SK-N-SH treated with all-trans-retinoic acid at 6 μM for 48 hours (cell line): ENCODE measurements at regions not wholly inside any gene's neighbourhood (a gene's known extent, or its start where the extent isn't known, plus 50 kb on each side); places are given as distances from the start of the nearest gene placed in this dataset.

Source experiments
- ATAC-seq: fragments of 200-7000 bp; cut with Tn5 transposase; 3 replicates; pipeline ENCODE4 v1.9.1; 2020; ENCODE audit warnings: mild to moderate bottlenecking, moderate library complexity
- ARNTL ChIP-seq: fragments of 450-650 bp; formaldehyde crosslinking; IDR thresholded peaks from 2 replicates; pipeline ENCODE4 v1.5.0; 2020; ENCODE audit warnings: low read depth, mild to moderate bottlenecking, moderate library complexity, borderline replicate concordance
- BACH2 ChIP-seq: fragments of 250-450 bp; sonication (Bioruptor Pico); IDR thresholded peaks from 2 replicates; pipeline ENCODE4 v1.9.0; 2021; ENCODE audit warnings: mild to moderate bottlenecking, borderline replicate concordance
- CREB5 ChIP-seq: fragments of 250-450 bp; sonication (Bioruptor Pico); IDR thresholded peaks from 2 replicates; pipeline ENCODE4 v1.5.1; 2020; ENCODE audit warnings: low read depth, mild to moderate bottlenecking, moderate library complexity
- CSDC2 ChIP-seq: fragments of 250-450 bp; sonication (Bioruptor Pico); IDR thresholded peaks from 2 replicates; pipeline ENCODE4 v1.5.0; 2020; ENCODE audit warnings: mild to moderate bottlenecking, moderate library complexity
- CSRNP3 ChIP-seq: fragments of 250-450 bp; sonication (Bioruptor Pico); IDR thresholded peaks from 2 replicates; pipeline ENCODE4 v1.5.1; 2021; ENCODE audit warnings: mild to moderate bottlenecking, moderate library complexity
- ESRRG ChIP-seq: fragments of 250-450 bp; sonication (Bioruptor Pico); IDR thresholded peaks from 2 replicates; pipeline ENCODE4 v1.6.1; 2021; ENCODE audit warnings: mild to moderate bottlenecking
- GLIS3 ChIP-seq: fragments of 250-450 bp; sonication (Bioruptor Pico); IDR thresholded peaks from 2 replicates; pipeline ENCODE4 v1.5.0; 2020; ENCODE audit warnings: mild to moderate bottlenecking, moderate library complexity
- ISL1 ChIP-seq: fragments of 250-450 bp; sonication (Bioruptor Pico); IDR thresholded peaks from 2 replicates; pipeline ENCODE4 v2.1.2; 2022; ENCODE audit warnings: mild to moderate bottlenecking, moderate library complexity
- OSR1 ChIP-seq: fragments of 250-450 bp; sonication (Bioruptor Pico); IDR thresholded peaks from 2 replicates; pipeline ENCODE4 v1.8.0; 2022; ENCODE audit warnings: moderate library complexity, mild to moderate bottlenecking, inconsistent platforms
- PPARA ChIP-seq: fragments of 250-450 bp; sonication (Bioruptor Pico); IDR thresholded peaks from 2 replicates; pipeline ENCODE4 v1.5.0; 2020; ENCODE audit warnings: mild to moderate bottlenecking, borderline replicate concordance
- RARB ChIP-seq: fragments of 250-450 bp; sonication (Bioruptor Pico); IDR thresholded peaks from 2 replicates; pipeline ENCODE4 v1.8.0; 2021; ENCODE audit warnings: mild to moderate bottlenecking, moderate library complexity
- SNAI2 ChIP-seq: fragments of 250-450 bp; sonication (Bioruptor Pico); IDR thresholded peaks from 2 replicates; pipeline ENCODE4 v1.5.0; 2020; ENCODE audit warnings: mild to moderate bottlenecking, moderate library complexity
- TCF4 ChIP-seq: fragments of 250-450 bp; sonication (Bioruptor Pico); IDR thresholded peaks from 2 replicates; pipeline ENCODE4 v1.8.0; 2021; ENCODE audit warnings: mild to moderate bottlenecking, moderate library complexity, borderline replicate concordance
- TOX ChIP-seq: fragments of 250-450 bp; sonication (Bioruptor Pico); IDR thresholded peaks from 2 replicates; pipeline ENCODE4 v1.8.0; 2021; ENCODE audit warnings: mild to moderate bottlenecking, moderate library complexity, borderline replicate concordance
- ZC3H10 ChIP-seq: fragments of 250-450 bp; sonication (Bioruptor Pico); IDR thresholded peaks from 2 replicates; pipeline ENCODE4 v1.5.1; 2021; ENCODE audit warnings: mild to moderate bottlenecking, moderate library complexity
- ZFP3 ChIP-seq: fragments of 250-450 bp; sonication (Bioruptor Pico); IDR thresholded peaks from 2 replicates; pipeline ENCODE4 v1.5.0; 2020; ENCODE audit warnings: mild to moderate bottlenecking, moderate library complexity
- ZFP30 ChIP-seq: fragments of 450-650 bp; formaldehyde crosslinking; IDR thresholded peaks from 2 replicates; pipeline ENCODE4 v1.5.0; 2022; ENCODE audit warnings: mild to moderate bottlenecking, moderate library complexity
- ZNF565 ChIP-seq: fragments of 450-650 bp; formaldehyde crosslinking; conservative IDR thresholded peaks from 2 replicates; pipeline ENCODE4 v1.5.0; 2020; ENCODE audit warnings: low read depth, mild to moderate bottlenecking, moderate library complexity
- ZNF70 ChIP-seq: fragments of 450-650 bp; formaldehyde crosslinking; IDR thresholded peaks from 2 replicates; pipeline ENCODE4 v1.5.0; 2020; ENCODE audit warnings: mild to moderate bottlenecking, moderate library complexity
- ZNF8 ChIP-seq: fragments of 450-650 bp; formaldehyde crosslinking; IDR thresholded peaks from 2 replicates; pipeline ENCODE4 v1.5.0; 2020; ENCODE audit warnings: mild to moderate bottlenecking, moderate library complexity
- TF ChIP-seq, protein P1 (sequence below): fragments of 250-450 bp; sonication (Bioruptor Pico); IDR thresholded peaks from 2 replicates; pipeline ENCODE4 v1.8.0; 2020; ENCODE audit warnings: mild to moderate bottlenecking, moderate library complexity, borderline replicate concordance
- TF ChIP-seq, protein P2 (sequence below): fragments of 250-450 bp; sonication (Bioruptor Pico); IDR thresholded peaks from 2 replicates; pipeline ENCODE4 v1.8.0; 2021; ENCODE audit warnings: low read depth, mild to moderate bottlenecking, moderate library complexity, borderline replicate concordance
- TF ChIP-seq, protein P3 (sequence below): fragments of 250-450 bp; sonication (Bioruptor Pico); IDR thresholded peaks from 2 replicates; pipeline ENCODE4 v1.5.0; 2020; ENCODE audit warnings: mild to moderate bottlenecking, moderate library complexity

GRCh38 chr6:81158956-81159355, 593.5 kb downstream of the TENT5A start:
- TF ChIP-seq ZC3H10 (CRISPR knock-in tag): no peak
- TF ChIP-seq RARB (CRISPR knock-in tag): no peak
- no peak for TF ChIP-seq ESRRG
- ATAC-seq: no peak

DNA sequence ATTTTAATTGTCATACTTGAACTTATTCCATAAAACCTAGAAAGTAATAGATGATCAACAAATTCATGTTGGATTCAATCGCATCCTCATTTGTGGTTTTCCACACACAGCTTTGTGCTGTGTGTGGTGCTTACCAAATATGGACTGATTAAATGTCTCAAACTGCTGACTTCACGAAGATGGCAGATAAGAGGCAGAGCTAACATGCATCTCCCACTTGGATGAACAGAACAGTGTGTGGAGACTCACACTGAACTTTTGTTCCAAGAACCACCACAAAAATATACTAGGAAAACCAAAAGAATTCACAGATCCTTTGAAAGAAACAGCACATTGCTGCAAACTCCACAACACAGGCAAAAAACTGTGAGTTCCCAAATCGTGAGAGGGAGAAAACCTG, 603.7 kb downstream of the TENT5A start:
- no peak for ATAC-seq
- TF ChIP-seq ARNTL (CRISPR knock-in tag): no peak
- no peak for TF ChIP-seq ZC3H10 (CRISPR knock-in tag)
- no peak for TF ChIP-seq TOX (CRISPR knock-in tag)
- no peak for TF ChIP-seq ZFP30
- TF ChIP-seq, protein P1, sequence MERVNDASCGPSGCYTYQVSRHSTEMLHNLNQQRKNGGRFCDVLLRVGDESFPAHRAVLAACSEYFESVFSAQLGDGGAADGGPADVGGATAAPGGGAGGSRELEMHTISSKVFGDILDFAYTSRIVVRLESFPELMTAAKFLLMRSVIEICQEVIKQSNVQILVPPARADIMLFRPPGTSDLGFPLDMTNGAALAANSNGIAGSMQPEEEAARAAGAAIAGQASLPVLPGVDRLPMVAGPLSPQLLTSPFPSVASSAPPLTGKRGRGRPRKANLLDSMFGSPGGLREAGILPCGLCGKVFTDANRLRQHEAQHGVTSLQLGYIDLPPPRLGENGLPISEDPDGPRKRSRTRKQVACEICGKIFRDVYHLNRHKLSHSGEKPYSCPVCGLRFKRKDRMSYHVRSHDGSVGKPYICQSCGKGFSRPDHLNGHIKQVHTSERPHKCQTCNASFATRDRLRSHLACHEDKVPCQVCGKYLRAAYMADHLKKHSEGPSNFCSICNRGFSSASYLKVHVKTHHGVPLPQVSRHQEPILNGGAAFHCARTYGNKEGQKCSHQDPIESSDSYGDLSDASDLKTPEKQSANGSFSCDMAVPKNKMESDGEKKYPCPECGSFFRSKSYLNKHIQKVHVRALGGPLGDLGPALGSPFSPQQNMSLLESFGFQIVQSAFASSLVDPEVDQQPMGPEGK (CRISPR knock-in tag): no peak
- no peak for TF ChIP-seq PPARA (CRISPR knock-in tag)
- TF ChIP-seq ISL1 (CRISPR knock-in tag): no peak
- TF ChIP-seq OSR1: no peak
- TF ChIP-seq CREB5 (CRISPR knock-in tag): no peak
- TF ChIP-seq GLIS3: no peak
- TF ChIP-seq ZNF565 (CRISPR knock-in tag): no peak
- no peak for TF ChIP-seq ZFP3 (CRISPR knock-in tag)
- no peak for TF ChIP-seq BACH2 (CRISPR knock-in tag)
- TF ChIP-seq, protein P2, sequence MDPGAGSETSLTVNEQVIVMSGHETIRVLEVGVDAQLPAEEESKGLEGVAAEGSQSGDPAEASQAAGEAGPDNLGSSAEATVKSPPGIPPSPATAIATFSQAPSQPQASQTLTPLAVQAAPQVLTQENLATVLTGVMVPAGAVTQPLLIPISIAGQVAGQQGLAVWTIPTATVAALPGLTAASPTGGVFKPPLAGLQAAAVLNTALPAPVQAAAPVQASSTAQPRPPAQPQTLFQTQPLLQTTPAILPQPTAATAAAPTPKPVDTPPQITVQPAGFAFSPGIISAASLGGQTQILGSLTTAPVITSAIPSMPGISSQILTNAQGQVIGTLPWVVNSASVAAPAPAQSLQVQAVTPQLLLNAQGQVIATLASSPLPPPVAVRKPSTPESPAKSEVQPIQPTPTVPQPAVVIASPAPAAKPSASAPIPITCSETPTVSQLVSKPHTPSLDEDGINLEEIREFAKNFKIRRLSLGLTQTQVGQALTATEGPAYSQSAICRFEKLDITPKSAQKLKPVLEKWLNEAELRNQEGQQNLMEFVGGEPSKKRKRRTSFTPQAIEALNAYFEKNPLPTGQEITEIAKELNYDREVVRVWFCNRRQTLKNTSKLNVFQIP (CRISPR knock-in tag): no peak
- no peak for TF ChIP-seq SNAI2
- TF ChIP-seq RARB (CRISPR knock-in tag): no peak
- no peak for TF ChIP-seq CSRNP3
- TF ChIP-seq ZNF8 (CRISPR knock-in tag): no peak

DNA sequence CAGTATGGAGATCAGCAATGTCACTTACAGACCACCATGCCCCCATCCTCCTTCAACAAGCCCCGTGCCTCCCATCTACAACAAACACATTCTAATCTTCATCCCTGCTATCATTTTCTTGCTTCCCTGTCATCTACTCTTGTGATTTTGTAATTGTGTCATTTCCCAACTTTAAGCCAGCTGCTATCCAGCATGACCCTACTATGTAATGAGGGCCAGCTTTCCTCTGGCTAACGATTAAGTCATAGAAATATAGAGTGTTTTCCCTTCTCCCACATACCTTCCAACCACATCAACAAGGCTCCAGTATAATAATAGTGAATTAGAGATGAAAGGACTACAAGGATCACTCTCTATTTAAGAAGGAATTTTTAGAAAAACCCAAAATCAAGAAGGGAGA, 607.0 kb downstream of the TENT5A start:
- TF ChIP-seq, protein P1 (CRISPR knock-in tag): no peak
- TF ChIP-seq ZFP30 (no peak), RARB (CRISPR knock-in tag) (no peak), TCF4 (CRISPR knock-in tag) (no peak), SNAI2 (no peak), ZC3H10 (CRISPR knock-in tag) (no peak), ZFP3 (CRISPR knock-in tag) (no peak), PPARA (CRISPR knock-in tag) (no peak), CSDC2 (no peak), ARNTL (CRISPR knock-in tag) (no peak), ZNF70 (CRISPR knock-in tag) (no peak), TOX (CRISPR knock-in tag) (no peak), ISL1 (CRISPR knock-in tag) (no peak)
- TF ChIP-seq, protein P3, sequence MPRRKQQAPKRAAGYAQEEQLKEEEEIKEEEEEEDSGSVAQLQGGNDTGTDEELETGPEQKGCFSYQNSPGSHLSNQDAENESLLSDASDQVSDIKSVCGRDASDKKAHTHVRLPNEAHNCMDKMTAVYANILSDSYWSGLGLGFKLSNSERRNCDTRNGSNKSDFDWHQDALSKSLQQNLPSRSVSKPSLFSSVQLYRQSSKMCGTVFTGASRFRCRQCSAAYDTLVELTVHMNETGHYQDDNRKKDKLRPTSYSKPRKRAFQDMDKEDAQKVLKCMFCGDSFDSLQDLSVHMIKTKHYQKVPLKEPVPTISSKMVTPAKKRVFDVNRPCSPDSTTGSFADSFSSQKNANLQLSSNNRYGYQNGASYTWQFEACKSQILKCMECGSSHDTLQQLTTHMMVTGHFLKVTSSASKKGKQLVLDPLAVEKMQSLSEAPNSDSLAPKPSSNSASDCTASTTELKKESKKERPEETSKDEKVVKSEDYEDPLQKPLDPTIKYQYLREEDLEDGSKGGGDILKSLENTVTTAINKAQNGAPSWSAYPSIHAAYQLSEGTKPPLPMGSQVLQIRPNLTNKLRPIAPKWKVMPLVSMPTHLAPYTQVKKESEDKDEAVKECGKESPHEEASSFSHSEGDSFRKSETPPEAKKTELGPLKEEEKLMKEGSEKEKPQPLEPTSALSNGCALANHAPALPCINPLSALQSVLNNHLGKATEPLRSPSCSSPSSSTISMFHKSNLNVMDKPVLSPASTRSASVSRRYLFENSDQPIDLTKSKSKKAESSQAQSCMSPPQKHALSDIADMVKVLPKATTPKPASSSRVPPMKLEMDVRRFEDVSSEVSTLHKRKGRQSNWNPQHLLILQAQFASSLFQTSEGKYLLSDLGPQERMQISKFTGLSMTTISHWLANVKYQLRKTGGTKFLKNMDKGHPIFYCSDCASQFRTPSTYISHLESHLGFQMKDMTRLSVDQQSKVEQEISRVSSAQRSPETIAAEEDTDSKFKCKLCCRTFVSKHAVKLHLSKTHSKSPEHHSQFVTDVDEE (CRISPR knock-in tag): no peak
- TF ChIP-seq, protein P2 (CRISPR knock-in tag): no peak
- no peak for ATAC-seq
